ENCODE measurements at regions not wholly inside any gene's neighbourhood (a gene's known extent, or its start where the extent isn't known, plus 50 kb on each side); places are given as distances from the start of the nearest gene placed in this dataset.
"Not testable (repeated sequence)": the region's sequence is repeated elsewhere in the genome, so short reads cannot be mapped to it uniquely, and the experiment has no call there.

DNA sequence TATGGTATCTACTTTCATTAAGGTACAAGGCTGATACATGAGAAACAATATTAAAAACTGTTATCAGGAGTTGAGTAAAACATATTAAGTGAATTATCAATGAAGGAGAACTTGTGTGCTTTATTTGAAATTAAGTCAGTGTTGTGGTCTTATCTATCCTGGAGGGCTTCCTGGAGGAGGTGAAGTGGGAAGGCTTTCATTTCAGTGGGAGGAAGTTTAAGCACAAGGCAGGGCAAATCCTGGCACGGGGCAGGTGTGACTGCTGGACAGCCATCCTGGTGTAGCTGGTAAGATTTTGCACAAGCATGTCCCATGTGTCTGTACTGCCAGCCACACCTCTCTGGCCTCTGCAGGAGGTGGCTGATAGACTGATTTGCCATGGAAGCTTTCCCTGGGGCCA is 159.7 kb upstream of the SKOR2 start:
- no peak for DNase-seq (ENCODE audit: low read depth)

DNA sequence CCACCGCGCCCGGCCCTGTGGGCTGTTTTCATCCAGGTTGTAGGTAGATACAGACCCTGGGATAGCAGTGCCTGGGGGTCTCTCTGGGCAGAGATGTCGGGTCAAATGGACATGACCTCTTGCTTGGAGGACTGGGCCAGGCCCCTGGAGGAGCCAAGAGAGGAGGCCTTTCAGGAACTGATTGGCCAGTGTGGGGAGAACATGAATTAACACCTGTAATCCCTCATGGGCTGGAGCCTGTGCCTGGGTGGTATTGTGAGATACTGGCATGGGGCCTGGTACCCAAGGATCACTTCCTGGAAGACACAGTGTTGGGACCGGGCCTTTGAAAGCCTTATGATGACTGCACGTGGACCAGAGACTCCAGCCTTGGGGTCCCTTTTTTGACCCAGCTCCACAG is 158.7 kb upstream of the SKOR2 start:
- no peak for DNase-seq (ENCODE audit: low read depth)

DNA sequence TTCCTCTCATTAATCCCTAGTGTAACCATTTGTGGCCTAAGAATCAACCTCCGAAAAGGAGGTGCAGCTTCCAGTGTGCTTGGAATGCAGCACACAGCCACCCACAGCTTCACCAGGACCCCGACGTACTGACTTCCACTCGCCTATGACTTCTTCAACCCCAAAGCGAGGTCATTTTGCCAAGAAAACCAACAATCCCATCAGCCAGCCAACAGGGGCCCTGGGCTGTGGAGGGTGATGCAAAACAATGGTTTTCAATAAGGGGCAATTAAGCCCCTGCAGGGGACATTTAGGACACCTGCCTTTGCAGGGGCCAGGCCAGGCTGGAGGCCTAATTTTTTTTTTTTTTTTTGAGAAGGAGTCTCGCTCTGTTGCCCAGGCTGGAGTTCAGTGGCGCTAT is 158.1 kb upstream of the SKOR2 start:
- DNase-seq (ENCODE audit: low read depth) = no peak

DNA sequence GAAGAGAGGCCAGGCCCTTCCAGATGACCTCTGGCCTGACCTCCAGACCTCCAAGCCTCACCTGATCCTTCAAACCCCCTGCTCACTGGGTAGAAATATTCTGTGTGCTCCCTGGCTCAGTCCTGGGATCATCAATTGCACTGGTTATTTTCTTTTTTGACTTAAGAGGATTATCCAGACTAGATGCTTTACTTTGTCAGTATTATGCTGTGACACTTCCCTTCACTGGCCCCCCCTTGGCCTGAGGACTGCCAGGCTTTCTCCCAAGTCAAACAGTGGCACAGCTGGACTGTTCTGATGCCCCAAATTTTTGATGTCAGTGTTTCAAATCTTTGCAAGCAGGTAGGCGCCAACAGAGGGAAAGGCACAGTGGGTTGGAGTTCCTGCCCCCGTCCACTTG is 156.3 kb upstream of the SKOR2 start:
- no peak for DNase-seq (ENCODE audit: low read depth)

DNA sequence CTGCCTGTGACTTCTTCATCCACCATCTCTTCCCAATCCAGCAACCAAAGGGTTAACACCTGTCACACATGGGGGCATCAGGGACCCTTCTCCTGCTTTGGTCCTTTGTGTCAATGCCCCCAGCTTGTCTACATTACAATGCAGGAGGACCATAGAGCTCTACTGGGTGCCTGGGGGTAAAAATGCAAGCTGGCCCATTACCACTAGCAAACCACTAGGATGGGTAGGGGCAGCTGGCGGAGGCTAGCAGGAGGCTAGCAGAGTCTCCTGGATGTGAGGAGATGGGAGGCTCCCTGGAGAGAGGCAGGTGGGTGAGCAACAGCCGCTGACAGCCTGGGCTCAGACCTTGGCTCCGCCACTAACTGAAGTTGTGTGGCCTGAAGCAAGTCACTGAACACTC is 153.4 kb upstream of the SKOR2 start:
- no peak for DNase-seq (ENCODE audit: low read depth)

DNA sequence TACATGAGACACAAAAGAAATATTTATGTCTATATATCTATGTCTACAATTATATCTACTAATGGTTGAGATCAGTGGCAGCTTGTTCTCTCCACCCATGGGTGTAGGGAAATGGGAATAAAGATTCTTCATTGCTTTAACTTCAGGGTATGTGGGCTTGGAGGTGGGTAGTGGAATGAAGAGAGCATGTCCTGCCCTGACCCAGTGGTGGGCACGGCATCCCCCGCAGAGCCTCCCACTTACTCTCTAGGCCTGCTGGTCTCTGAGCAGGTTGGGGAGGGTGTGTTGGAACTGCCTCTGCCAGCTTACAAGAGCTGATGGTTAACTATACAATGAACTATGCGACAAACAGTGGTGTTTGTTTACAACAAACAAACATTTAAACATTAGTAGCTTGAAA is 152.5 kb upstream of the SKOR2 start:
- DNase-seq (ENCODE audit: low read depth) = no peak

DNA sequence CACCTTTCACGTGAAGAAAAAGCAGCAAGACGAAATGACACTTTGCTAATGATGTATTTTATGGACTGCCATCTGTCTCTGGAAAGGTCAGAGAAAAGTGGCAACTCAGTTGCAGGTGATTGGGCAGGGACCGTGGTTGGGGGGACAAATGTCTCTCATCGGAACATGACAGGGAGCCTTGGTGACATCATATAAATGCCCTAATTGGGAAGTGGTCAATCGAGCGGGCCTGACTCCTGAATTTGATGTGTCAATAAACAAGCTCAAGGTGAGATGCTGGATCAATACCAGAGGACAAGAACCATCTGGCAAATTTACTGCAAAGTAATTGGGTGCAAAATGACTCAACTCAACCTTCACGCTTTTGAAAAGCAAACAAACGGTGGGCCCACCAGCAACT is 151.9 kb upstream of the SKOR2 start:
- no peak for DNase-seq (ENCODE audit: low read depth)

DNA sequence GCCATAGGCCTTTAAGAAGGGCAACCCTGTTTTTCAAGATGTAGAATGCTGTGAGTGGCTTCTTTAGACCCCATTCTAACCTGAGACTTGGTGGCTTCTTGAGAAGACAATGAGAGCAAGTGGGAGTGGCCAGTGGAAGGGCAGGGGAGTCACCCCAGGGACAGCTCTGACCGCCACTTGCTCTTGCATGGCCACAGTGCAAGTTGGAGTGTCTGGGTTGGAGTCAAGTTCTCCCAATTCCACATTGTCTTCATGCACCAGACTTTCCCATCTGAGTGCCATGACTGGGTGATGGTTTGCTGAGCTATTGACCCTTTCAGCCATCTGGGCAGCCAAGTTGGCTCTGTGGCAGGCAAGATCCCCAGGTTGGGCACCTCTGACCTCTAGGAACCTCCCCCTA is 148.0 kb upstream of the SKOR2 start:
- DNase-seq (ENCODE audit: low read depth) = no peak

DNA sequence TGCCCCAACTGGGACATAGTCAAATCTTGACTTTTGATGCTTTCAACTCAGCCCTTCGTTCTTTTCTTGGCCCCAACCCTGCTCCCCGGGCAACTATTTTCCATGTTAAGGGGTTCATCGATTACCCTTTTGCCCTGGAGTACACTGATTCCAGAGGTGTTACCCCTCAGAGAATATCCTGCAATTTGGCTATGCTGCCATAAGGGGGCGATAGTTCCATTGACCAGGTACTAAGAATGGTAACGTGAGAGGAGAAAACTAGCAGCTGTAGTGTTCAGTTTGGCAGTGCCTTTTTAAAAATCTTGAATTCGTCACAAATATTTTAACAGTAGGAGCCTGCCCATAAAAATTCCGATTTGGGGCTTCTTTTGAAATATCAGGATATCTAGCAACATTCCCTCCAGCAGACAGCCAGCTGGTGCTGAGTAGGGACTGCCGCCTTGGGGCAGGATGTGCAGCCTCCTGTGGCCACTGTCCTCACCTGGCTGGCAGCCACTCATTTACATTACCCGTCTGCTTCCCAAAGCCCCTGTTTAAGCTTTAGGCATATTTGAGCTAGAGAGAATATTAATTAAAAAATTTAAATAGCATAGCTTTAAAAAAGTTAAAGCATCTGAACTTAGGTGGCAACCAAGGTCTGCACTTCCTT is 146.3 kb upstream of the SKOR2 start:
- no peak for DNase-seq (ENCODE audit: low read depth)

DNA sequence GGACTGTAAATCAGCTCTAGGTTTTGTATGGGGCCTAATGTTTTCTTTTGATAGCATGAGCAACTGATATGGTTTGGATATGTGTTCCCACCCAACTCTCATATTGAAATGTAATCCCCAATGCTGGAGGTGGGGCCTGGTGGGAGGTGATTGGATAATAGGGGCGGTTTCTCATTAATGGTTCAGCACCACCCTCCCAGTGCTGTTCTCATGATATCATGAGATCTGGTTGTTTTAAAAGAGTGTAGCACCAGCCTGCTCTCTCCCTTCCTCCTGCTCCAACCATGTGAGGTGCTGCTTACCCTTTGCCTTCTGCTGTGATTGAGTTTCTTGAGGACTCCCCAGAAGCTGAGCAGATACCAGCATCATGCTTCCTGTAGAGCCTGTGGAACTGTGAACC is 140.2 kb upstream of the SKOR2 start:
- DNase-seq (ENCODE audit: low read depth) = no peak

DNA sequence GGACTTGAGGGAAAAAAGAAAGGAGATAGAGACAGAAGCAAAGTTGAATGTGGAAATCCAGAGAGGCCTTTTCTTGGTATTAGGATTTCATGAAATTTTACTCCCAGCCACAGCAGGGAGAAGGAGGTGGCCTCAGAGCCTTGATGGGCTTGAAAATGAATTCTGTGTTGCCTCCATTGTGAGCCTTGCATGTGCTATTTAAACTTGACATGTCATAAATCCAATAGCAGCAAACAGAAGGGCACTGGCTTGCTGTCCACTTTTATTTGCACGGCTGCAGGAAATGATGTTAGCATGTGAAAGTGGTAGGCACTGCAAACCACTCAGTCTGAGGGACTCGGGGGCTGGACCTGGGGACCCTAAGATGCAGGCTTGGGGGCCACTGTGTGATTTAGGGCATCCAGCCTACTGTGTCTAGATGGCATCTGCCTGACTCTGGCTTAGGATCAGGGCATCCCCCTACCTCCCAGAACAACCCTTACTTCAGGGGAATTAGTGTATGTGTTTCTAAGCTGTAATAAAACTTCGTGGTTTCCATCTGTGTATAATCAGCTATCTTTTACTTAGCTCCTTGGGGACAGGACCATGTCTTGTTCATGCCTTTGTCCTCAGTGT is 139.1 kb upstream of the SKOR2 start:
- no peak for DNase-seq (ENCODE audit: low read depth)

DNA sequence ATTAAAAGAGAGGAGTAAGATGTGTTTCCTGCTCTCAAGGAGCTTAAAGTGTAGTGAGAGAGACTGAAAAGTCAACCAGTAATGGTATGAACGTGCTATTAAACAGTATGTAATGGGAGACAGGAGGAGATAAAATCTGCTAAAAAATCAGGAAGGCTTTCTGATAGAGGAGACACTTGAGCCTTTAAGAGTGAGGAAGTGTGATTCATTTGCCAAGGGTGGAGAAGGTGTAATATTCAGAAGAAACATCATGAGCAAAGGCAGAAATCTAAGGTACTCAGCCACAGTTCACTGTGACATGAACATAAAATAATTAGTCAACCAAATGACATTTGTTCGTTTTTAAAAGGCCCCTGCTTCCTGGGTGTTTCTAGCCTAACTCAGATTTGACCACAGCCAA is 137.8 kb upstream of the SKOR2 start:
- no peak for DNase-seq (ENCODE audit: low read depth)

DNA sequence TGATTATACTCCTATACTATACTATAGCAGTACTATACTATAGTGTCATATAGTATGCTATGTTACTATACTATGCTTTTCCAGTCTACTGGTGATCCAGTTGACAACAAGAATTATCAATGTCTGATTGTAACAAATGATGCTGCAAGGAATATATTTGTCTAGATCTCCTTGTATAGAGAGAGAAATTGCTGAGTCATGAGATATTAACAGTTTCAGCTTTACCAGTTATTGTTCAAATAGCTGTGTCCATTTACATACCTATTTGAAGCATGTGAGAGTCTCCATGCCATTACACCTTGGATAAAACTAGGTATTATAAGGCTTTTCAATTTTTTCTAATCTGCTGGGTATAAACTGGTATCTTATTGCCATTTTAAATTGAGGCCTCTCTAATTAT is 136.4 kb upstream of the SKOR2 start:
- DNase-seq (ENCODE audit: low read depth) = no peak

DNA sequence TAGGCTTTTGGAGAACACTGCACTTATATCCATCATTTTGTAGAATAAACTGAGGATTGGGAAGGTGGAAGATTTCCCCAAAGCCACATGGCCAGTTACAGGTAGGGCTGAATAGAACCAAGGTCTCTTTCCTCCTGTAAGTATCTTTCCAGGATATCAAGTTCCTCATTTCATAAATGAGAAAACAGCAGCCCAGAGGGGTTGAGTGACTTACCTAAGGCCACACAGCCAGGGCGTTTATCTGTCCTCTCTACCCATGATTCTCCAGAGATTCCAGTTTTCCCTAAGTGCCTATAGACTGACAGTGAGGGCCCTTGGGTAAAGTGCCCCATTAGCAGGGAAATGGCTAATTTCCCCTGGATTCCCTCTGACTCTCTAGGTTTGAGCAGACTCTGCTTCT is 132.3 kb upstream of the SKOR2 start:
- no peak for DNase-seq (ENCODE audit: low read depth)

DNA sequence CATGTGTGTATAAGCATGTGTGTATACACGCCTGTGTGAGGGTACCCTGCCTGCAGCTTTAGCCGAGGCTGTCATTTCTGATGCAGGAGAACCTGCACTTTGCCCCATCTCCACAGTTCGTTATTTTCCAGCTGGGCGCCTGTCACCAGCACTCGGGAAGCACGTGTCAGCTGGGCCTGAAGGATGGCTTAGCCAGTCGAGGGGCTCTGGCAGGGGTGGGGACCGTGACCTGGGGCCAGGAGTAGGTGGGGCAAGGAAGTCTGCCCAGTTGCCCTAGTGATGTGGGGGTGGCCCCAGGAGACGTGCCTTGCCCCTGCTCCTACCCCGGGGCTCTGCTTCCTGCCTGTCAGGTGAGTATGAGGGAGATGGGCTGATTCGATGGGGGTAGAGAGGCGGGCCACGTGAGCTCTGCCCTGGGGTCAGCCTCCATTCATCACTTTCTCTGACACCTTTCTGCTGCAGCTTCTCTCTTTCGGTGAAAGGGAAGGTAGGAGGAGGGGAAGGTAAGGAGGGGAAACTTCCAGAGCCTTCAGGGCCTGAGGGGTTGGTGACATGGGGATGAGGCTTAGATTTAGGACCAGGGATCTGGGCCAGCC is 130.6 kb upstream of the SKOR2 start:
- no peak for DNase-seq (ENCODE audit: low read depth)

DNA sequence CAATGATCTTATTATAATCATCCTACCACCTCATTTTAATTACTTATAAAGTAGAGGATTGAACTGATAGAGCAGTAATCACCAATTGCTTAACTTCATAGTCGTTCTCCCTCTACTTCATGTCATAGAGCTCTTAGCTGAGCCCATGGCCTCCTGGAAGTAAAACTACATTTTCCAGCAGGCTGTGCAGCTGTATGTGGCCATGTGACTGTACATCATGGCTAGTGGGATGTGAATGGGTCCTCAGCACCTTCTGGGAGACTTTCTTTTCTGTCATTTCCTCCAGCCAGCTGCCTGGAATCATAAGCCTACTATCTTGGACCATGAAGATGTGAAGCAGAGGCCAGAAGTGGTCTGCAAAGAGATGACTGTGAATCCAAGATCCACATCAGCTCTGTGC is 128.7 kb upstream of the SKOR2 start:
- no peak for DNase-seq (ENCODE audit: low read depth)

DNA sequence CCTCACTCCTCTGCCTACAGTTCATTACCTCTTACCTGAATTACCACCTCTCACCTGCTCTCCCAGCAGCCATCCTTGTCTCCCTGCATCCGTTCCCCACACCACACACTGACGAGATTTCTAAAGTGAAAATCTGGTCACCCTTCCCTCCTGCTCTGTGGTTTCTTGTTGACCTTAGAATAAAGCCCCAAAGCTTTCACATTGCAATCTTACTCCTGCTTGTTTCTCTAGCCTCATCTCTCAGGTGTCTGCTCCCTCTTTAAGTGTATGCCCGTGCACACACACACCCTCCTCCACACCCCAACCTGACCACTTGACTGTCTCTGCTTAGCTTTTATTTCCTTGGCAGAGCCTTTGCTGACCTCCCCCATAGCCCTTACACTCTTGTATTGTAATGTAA is 122.0 kb upstream of the SKOR2 start:
- DNase-seq (ENCODE audit: low read depth) = no peak

DNA sequence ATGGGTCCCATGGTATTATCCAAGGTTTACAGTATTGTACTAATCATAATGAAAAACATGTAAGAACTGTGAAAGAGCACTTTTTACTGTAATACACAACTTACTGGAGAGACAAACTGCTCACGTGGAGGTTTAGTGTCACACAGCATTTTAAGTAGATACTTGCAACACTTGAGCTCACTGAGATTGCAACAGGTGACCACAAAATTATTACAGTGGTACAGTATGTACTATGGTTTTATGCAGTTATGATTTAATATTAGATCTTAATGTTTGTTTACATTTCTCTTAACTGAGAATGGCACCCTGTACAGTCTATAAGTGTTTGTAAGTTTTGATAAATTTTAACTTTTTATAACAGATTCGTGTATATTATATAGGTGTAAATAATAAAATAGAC is 118.6 kb upstream of the SKOR2 start:
- no peak for DNase-seq (ENCODE audit: low read depth)

DNA sequence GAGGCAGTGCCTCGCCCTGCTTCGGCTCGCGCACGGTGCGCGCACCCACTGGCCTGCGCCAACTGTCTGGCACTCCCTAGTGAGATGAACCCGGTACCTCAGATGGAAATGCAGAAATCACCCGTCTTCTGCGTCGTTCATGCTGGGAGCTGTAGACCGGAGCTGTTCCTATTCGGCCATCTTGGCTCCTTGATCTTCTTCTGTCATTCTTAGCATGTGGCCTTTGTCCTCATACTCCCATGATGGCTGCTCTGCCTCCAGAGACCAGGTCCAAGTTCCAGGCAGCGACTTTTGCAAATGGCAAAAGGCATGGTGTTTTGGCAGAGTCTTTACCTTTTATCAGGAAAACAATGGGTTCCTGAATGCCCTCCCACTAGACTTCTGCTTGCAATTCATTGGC is 102.6 kb upstream of the SKOR2 start:
- DNase-seq (ENCODE audit: low read depth) = not testable (repeated sequence)

DNA sequence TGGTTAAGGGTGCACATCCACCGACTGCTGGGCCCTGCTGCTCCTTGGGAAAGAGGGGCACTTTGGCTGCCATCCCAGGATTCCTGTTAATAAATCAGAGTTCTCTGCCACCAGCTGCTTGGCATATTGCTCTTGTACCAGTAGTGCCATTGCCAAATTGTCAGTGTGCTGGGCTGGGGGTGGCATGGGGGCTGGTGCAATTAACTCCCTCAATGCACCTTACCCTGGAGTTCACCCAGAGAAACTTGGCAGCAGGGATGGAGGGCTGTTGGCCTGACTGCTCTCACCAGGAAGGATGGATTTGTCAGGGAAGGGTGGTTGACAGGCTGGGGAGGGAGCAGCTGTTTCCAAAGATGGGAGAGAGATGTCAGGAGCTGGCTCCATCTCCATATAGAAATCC is 94.6 kb upstream of the SKOR2 start:
- no peak for DNase-seq (ENCODE audit: low read depth)

DNA sequence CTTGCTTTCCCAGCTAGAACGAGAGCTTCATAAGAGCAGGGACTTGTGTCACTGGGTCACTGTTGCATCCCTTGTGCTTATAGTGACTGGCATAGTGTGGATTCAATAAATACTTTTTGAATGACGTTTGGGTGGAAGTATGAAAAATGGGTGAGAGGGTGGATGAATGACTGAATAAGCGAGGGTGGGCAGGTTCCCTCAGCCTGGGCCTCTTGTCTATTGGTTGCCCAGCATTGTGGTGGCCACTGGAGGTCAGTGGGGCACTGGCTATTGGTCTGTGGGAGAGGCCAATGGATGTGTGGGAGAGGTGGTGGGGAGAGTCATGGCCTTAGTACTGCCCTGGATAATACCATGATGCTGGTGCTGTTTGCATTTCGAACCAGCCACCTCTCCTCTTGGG is 93.8 kb upstream of the SKOR2 start:
- no peak for DNase-seq (ENCODE audit: low read depth)

DNA sequence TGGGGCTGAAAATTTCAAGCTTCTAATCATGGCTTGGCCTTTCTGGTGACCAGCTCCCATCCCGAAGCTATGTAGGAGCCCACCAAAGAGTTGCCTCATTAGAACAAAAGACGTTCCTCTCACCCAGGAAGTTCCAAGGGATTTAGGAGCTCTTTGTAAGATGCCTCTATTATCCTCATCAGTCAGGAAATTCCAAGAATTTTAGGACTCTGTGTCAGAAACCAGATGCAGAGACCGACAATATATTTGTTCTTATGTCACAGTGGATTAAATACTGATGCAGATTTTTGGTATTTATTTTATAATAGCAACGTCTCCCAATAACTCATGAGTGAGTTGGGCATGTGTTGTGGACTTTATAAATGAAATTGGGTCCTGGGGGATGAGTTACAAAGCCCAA is 91.8 kb upstream of the SKOR2 start:
- no peak for DNase-seq (ENCODE audit: low read depth)

DNA sequence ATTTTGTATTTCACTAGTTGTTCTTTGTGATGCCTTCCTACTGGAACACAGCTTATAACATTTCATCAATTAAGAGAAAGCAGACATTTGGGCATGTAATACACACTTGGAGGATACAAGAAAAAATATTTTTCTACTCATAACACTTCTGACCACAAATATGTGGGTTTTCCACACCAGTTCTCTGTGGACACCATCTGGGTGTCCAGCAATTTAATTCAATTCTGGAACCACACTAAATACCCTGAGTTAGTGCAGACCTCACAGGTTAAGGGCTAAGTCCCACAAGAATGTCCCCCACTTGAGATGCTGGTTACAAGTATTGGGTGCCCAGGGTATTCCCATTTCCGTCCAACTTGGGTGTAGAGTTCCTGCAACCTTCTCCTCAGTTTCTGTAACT is 91.1 kb upstream of the SKOR2 start:
- DNase-seq (ENCODE audit: low read depth) = no peak

DNA sequence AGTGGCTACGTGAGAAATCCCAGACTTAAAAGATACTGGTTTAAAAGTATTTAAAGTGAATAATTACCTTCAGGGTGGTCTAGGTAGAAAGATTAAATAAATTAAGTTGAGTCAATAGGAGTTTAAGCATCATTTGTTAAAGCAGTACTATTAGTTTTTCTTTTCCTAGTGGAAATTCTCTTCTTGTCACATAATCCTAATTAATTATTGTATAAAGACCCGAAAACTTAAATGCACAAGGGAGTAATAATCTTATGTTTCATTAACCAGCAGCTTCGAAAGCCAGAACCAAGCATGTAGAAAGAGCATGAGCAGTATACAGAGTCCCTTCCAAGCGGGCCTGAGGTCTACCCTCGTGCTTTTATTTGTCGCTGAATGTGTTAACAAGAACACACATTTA is 90.2 kb upstream of the SKOR2 start:
- DNase-seq (ENCODE audit: low read depth) = no peak
